HG03097 (cell line): ENCODE measurements at regions not wholly inside any gene's neighbourhood (a gene's known extent, or its start where the extent isn't known, plus 50 kb on each side); places are given as distances from the start of the nearest gene placed in this dataset.
"Not testable (repeated sequence)": the region's sequence is repeated elsewhere in the genome, so short reads cannot be mapped to it uniquely, and the experiment has no call there.

ENCODE experiments used
- ATAC-seq: cut with Tn5 transposase; IDR thresholded peaks from one replicate; pipeline ENCODE4 v1.9.1; 2021; ENCODE audit not compliant: unreplicated experiment, low FRiP score

DNA sequence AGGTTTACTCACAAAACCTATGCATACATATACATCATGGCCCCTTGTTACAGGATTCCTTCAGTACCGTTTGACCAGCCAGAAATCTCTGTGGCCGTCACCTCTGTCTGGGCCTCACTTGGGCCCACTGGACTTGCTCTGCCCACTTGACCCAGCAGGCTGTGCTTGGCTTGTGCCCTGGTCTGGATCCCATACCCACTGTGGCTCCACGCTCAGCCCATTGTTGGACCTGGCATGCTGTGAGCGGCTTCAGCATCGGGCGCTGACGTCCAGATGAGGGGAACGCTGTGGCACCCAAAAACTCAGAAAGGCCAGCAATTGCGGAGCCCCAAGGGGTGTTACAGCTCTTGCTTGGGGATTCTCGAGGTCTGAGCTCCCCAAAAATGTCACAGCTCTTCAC lies 733.6 kb downstream of the PLOD2 start:
- no peak for ATAC-seq

GRCh38 chr3:145429546-145429945 lies 731.4 kb downstream of the PLOD2 start:
- no peak for ATAC-seq

DNA sequence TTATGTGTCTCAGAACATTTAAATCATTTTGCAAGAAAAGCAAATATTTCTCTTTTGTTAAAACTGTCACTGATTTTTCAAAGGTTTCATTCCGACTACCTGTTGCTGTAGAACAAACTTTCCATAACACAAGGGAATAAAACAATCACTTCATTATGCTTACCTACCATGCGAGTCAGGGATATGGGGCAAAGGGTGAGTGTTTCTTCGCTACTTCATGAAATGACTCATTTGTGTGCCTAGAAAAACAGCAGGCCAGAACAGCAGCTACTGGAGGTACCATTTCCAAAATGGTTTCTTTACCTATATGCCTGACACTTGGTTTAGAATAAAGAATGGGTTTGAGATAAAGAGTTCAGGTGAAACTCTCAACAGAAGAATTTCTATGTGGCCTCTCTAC lies 712.5 kb downstream of the PLOD2 start:
- no peak for ATAC-seq

- no peak for ATAC-seq
These were observed 710.8 kb downstream of the PLOD2 start for GRCh38 chr3:145450018-145450682.

- ATAC-seq, result no peak
These were observed 703.0 kb downstream of the PLOD2 start for GRCh38 chr3:145457825-145458552.

DNA sequence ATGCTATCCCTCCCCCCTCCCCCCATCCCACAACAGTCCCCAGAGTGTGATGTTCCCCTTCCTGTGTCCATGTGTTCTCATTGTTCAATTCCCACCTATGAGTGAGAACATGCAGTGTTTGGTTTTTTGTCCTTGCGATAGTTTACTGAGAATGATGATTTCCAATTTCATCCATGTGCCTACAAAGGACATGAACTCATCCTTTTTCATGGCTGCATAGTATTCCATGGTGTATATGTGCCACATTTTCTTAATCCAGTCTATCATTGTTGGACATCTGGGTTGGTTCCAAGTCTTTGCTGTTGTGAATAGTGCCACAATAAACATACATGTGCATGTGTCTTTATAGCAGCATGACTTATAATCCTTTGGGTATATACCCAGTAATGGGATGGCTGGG lies 701.3 kb downstream of the PLOD2 start:
- ATAC-seq, result not testable (repeated sequence)

GRCh38 chr3:145471976-145472375 lies 689.0 kb downstream of the PLOD2 start:
- ATAC-seq, result no peak

DNA sequence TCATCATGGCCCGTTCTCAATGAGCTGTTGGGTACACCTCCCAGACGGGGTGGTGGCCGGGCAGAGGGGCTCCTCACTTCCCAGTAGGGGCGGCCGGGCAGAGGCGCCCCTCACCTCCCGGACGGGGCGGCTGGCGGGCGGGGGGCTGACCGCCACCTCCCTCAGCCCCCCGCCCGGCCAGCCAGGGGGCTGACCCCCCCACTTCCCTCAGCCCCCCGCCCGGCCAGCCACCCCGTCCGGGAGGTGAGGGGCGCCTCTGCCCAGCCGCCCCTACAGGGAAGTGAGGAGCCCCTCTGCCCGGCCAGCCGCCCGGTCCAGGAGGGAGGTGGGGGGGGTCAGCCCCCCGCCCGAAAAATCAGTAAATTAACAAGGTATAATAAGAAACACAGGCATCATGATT lies 678.2 kb downstream of the PLOD2 start:
- not testable (repeated sequence) for ATAC-seq

DNA sequence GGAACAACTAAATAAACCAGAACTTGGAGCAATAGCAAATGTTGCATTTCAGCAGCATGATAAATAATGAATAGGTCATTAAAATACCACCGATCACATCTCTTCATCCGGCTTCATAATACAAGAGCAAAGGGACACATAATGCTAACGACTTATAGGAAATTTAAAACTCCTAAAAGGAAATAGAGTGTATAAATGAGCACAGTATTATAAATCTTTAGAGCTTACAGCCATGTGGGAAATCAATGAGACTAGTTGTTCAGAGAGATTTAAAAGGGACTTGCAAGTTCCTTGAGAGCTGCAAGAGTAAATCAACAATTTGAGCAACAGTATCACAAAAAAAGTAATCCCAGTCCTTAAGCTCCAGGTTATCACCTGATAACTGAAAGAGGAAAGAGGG lies 677.0 kb downstream of the PLOD2 start:
- no peak for ATAC-seq

DNA sequence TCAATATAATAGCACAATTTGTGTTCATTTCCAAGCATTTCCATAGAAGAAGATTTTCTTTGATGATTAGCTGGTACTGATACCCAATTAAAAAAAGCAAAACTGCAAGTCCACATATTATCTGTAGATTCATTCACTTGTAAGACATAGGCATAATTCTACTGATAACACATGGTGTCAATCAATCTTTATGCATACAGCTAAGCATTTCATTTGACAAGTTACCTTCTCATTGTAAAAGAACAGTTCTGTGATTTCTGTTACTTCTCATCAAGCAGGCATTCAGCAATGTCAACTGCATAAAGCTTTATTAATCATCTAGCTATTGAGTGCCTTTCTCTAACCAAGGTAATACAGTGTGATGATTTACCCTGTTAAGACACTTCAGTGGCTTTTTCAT lies 672.0 kb downstream of the PLOD2 start:
- no peak for ATAC-seq

GRCh38 chr3:145490088-145491048 lies 670.6 kb downstream of the PLOD2 start:
- ATAC-seq, result no peak

DNA sequence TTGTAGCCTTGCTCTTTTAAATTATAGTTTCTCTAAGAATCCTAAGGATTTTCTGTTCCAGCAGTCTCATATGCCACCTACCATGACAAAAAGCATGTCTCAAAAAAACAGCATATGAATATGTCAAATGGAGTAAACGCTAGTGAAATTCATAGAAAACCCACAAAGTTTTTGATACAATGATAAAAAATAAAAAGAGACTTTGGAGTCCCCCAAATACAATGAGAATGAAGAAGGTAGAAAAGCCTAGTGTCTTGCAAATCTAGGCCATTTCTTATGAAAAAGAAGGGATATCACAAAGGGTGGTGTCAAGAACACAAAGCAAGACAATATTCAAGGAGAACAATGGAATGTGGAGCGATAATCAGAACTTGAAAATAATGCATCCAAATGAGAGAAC lies 668.5 kb downstream of the PLOD2 start:
- ATAC-seq, result no peak

DNA sequence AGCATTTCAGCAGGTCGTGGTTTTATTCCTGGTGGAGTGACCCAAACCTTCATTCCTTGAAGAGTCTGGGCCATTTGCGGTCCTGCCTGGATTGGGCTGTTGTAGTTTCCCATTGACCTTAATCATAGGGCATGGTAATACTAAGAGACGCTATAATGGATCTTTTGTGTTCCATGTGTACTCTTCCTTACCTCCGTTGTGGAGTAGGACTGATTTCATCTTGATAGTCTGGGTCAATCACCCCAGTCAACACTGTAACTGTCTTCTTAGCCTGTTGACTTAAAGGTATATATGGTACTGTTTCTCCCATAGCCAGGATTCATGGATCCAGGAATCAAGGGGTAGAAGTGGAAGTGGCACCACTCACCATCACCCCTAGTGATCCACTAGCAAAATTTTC lies 643.6 kb downstream of the PLOD2 start:
- not testable (repeated sequence) for ATAC-seq

DNA sequence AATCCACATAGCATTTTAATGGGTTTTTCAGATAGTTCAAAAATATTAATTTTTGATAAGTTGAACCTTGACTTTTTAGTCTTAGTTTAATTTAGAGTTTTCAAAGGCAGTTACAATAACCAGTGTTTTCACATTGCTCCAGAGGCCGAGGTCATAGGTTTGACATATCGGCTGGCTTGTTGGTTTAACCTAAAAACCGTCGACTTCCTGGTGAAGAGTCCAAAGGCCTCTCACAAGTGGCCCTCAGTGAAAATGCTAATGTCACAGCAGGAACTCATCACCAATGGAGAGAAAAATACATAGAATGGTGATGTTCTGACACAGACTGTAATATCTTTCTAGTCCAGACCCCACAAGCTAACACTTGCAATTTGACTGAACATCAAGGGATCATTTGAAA lies 642.3 kb downstream of the PLOD2 start:
- ATAC-seq, result no peak

GRCh38 chr3:145519398-145520047 lies 641.5 kb downstream of the PLOD2 start:
- ATAC-seq, result no peak

- no peak for ATAC-seq
These were observed 638.8 kb downstream of the PLOD2 start for GRCh38 chr3:145522179-145522578.

DNA sequence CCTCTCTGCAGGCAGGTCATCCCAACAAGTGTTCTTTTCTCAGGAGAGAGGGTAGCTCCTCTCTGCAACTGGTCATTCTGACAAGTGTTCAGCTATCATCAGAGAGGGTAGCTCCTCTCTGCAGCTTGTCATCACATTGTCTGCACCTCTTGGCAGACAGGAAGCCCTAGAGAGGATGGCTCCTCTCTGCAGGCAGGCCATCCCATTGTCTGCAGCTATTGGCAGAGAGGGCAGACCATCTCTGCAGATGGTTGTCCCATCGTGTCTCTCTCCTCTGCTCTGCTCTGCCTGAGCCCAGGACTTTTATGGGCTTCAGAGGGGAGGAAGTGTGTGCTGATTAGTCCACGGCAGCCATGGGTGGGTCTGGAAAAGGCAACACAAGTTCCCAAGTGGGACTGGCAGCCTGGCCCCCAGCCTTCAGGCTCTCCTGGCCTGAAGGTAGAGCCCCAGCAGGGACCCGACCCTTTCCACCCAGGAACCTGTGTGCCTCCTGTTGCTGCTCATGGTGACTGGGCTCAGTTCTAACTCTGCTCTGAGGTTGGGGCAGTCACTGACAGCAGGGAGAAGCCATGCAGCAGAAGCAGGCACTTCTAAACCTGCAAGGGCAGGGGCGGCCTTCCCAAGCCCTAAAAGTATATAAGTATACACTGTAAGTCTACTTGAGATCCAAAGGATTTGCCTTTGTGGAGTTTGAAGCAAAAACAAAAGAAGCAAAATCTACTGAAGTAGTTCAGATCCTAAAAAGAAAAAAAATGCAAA lies 637.9 kb downstream of the PLOD2 start:
- no peak for ATAC-seq

GRCh38 chr3:145531548-145531947 lies 629.4 kb downstream of the PLOD2 start:
- ATAC-seq, result no peak

DNA sequence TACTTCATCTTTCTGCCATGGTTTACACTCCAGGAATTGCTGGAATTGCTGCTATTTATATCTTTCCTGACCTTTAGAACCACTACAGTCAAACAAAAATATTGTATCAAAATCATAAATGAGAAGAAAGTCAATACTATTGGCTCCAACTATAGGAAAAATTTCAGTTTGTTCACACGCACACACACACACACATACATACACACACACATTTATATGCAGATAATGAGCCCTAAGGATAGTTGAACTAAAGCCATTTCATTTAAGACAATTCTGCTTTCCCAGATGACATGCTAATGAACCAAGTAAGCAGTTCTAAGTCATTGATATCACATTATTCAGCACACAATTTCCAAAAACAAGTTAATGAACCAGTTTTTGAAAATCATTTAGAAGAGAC lies 627.3 kb downstream of the PLOD2 start:
- ATAC-seq, result no peak

GRCh38 chr3:145536461-145536860 lies 624.5 kb downstream of the PLOD2 start:
- no peak for ATAC-seq
